ENCODE measurements at regions not wholly inside any gene's neighbourhood (a gene's known extent, or its start where the extent isn't known, plus 50 kb on each side); places are given as distances from the start of the nearest gene placed in this dataset.
A peak's percentile ranks its signal among the peaks of the same experiment; 100 is the strongest.

- no peak overlapping the region for H3K4me3 ChIP-seq (ENCODE audit: extremely low read depth in 1 of 4, insufficient read depth in 2 of 4, low read depth in 3 of 4, low read length in 4 of 4)
- H2AFZ ChIP-seq (ENCODE audit: low read length), result 0 out of 2 replicates have a peak overlapping the region, but pooled peaks have one; percentile 76
- no peak overlapping the region for H3K4ac ChIP-seq (replicated peaks; ENCODE audit: insufficient read length, low read depth, low read length)
- no peak overlapping the region for H3K14ac ChIP-seq (ENCODE audit: insufficient read length)
- H3K27ac ChIP-seq (ENCODE audit: low read depth, low read length), result no peak overlapping the region
- H3K56ac ChIP-seq (replicated peaks; ENCODE audit: insufficient read length, low read depth, low read length), result no peak overlapping the region
- no peaks in the 10 kb centered on the region for H3K9me3 ChIP-seq (ENCODE audit: insufficient read depth in 2 of 2, low read depth in 1 of 2, low read length in 1 of 2)
- H3K9ac ChIP-seq (replicated peaks in 1 of 4; ENCODE audit: extremely low read depth in 1 of 4, low read depth in 3 of 4, low read length in 3 of 4), result no peak overlapping the region
- no peaks in the 10 kb centered on the region for H3K36me3 ChIP-seq (ENCODE audit: control insufficient read depth in 2 of 4, insufficient read depth in 4 of 4, low read length in 3 of 4)
- no peak for FAIRE-seq
- H2BK20ac ChIP-seq (ENCODE audit: low read length), result no peak overlapping the region
- no peaks in the 10 kb centered on the region for H3K79me1 ChIP-seq (ENCODE audit: low read depth, low read length)
- H2BK5ac ChIP-seq (ENCODE audit: low read depth, low read length), result no peak overlapping the region
- H2AK5ac ChIP-seq (ENCODE audit: low read depth, low read length), result no peak overlapping the region
- ChIA-PET CTCF (ENCODE audit: partially characterized antibody) (interaction anchor here (0.8 kb wide), 1 partner anchor 11 kb away, joined by 3 read pairs; no protein-coding TSS in a partner anchor), POLR2A (ENCODE audit: partially characterized antibody) (no interaction called here)
- H3K27me3 ChIP-seq (replicated peaks in 1 of 4; ENCODE audit: control insufficient read depth in 3 of 4, extremely low read depth in 1 of 4, insufficient read depth in 3 of 4, low read length in 3 of 4), result no peaks in the 10 kb centered on the region
- no peak overlapping the region for H2BK12ac ChIP-seq (ENCODE audit: low read depth, low read length)
- H4K20me1 ChIP-seq (replicated peaks in 1 of 2; ENCODE audit: control insufficient read depth in 1 of 2, insufficient read depth in 2 of 2, low read length in 2 of 2), result no peaks in the 10 kb centered on the region
- no peak overlapping the region for H2BK120ac ChIP-seq (replicated peaks; ENCODE audit: low read depth, low read length)
- no peak overlapping the region for H3K23ac ChIP-seq (ENCODE audit: insufficient read length)
- 0 out of 7 replicates have a peak, but pooled peaks cover 0 to 2% (median 0%) of the 10 kb centered on the region in 4 experiments for H3K4me1 ChIP-seq (replicated peaks in 1 of 4; ENCODE audit: control insufficient read depth in 3 of 4, insufficient read depth in 4 of 4, low read length in 3 of 4)
- DNase-seq (ENCODE audit: low read depth in 1 of 2, low spot score in 2 of 2), result no peak
- H3K23me2 ChIP-seq (ENCODE audit: low read depth, low read length), result no peaks in the 10 kb centered on the region
- no peak overlapping the region for H4K91ac ChIP-seq (replicated peaks; ENCODE audit: insufficient read length, low read length)
- 92% methylated on average over 6 of the region's 6 CpGs; no CpG with 5 or more reads in 1 of the 2 experiments for WGBS, 2 experiments (ENCODE audit: extremely low coverage in 1 of 2, insufficient coverage in 1 of 2, insufficient read length in 1 of 2, insufficient replicate concordance in 2 of 2, low coverage in 1 of 2, low lambda C conversion rate in 2 of 2, missing lambda C conversion rate in 1 of 2)
- no peak overlapping the region for H3K18ac ChIP-seq (ENCODE audit: extremely low read depth, low read length)
- no peak overlapping the region for H4K5ac ChIP-seq (ENCODE audit: insufficient read length, low read depth, low read length)
- TF ChIP-seq POLR2A (IDR thresholded peaks at IDR 0.05; ENCODE audit: control extremely low read depth in 1 of 2, low read depth in 2 of 2, low read length in 2 of 2) (no peak), TEAD4 (IDR thresholded peaks at IDR 0.05; ENCODE audit: low read depth, low read length) (0 out of 2 replicates have a peak, but pooled peaks have one; percentile 8)
- no peak overlapping the region for H2BK15ac ChIP-seq (ENCODE audit: low read length)
- no peak overlapping the region for H3K4me2 ChIP-seq (ENCODE audit: insufficient read depth in 1 of 2, low read depth in 2 of 2, low read length in 2 of 2)
- H4K8ac ChIP-seq (ENCODE audit: extremely low read depth, insufficient read depth, low read length), result no peak overlapping the region
- no peaks in the 10 kb centered on the region for H3K79me2 ChIP-seq (ENCODE audit: control insufficient read depth in 1 of 2, insufficient read depth in 2 of 2, low read length in 2 of 2)
Observed at GRCh38 chr3:177420651-177421480, 223.6 kb upstream of the TBL1XR1 start.
